ENCODE measurements at regions not wholly inside any gene's neighbourhood (a gene's known extent, or its start where the extent isn't known, plus 50 kb on each side); places are given as distances from the start of the nearest gene placed in this dataset.

DNA sequence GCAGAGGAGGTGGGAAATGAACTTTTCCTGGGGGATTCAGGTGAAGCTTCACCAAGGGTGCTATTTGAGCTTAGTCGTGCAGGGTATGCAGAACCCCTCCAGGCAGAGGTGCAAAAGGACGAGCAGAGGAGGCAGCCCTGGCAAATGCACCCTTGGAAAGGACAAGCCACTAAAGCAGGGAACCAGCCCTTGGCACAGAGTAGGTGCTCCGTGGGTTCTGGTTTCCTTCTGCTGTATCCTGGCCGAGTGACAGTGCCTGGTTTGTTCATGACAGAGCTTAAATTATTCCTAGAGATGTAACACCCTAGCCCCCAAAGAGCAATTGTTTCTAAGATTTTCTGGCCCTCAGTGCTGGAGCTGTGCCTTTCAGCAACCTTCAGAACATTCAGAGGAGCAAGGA, 73.4 kb upstream of the SYT6 start:
- TF ChIP-seq EZH2 (IDR thresholded peaks at IDR 0.05; ENCODE audit: borderline replicate concordance, insufficient read depth, low read length, poor library complexity, severe bottlenecking) (no peak), RAD21 (conservative IDR thresholded peaks at IDR 0.05) (no peak), EP300 (conservative IDR thresholded peaks at IDR 0.05; ENCODE audit: poor library complexity, severe bottlenecking) (no peak), MXI1 (conservative IDR thresholded peaks at IDR 0.05; ENCODE audit: poor library complexity, severe bottlenecking) (no peak)
- TF ChIP-seq, protein P1, sequence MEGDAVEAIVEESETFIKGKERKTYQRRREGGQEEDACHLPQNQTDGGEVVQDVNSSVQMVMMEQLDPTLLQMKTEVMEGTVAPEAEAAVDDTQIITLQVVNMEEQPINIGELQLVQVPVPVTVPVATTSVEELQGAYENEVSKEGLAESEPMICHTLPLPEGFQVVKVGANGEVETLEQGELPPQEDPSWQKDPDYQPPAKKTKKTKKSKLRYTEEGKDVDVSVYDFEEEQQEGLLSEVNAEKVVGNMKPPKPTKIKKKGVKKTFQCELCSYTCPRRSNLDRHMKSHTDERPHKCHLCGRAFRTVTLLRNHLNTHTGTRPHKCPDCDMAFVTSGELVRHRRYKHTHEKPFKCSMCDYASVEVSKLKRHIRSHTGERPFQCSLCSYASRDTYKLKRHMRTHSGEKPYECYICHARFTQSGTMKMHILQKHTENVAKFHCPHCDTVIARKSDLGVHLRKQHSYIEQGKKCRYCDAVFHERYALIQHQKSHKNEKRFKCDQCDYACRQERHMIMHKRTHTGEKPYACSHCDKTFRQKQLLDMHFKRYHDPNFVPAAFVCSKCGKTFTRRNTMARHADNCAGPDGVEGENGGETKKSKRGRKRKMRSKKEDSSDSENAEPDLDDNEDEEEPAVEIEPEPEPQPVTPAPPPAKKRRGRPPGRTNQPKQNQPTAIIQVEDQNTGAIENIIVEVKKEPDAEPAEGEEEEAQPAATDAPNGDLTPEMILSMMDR (IDR thresholded peaks at IDR 0.05; ENCODE audit: poor library complexity, severe bottlenecking) = no peak
